Neural progenitor cell (in vitro differentiated cells): ENCODE measurements at regions not wholly inside any gene's neighbourhood (a gene's known extent, or its start where the extent isn't known, plus 50 kb on each side); places are given as distances from the start of the nearest gene placed in this dataset.

Experiments used
- EZH2 ChIP-seq: fragments of 200-600 bp; sonication (generic); IDR thresholded peaks from 2 replicates; pipeline ENCODE4 v1.6.1; 2017; ENCODE audit warnings: antibody characterized with exemption, mild to moderate bottlenecking, moderate library complexity
- EZH2phosphoT487 ChIP-seq: fragments of 200-600 bp; sonication (generic); IDR thresholded peaks from 2 replicates; pipeline ENCODE4 v1.6.1; 2017; ENCODE audit warnings: antibody characterized with exemption
- TF ChIP-seq, protein P1 (sequence below): fragments of 200-600 bp; sonication (generic); IDR thresholded peaks from 2 replicates; pipeline ENCODE4 v1.5.1; 2017; ENCODE audit warnings: antibody characterized with exemption, mild to moderate bottlenecking

DNA sequence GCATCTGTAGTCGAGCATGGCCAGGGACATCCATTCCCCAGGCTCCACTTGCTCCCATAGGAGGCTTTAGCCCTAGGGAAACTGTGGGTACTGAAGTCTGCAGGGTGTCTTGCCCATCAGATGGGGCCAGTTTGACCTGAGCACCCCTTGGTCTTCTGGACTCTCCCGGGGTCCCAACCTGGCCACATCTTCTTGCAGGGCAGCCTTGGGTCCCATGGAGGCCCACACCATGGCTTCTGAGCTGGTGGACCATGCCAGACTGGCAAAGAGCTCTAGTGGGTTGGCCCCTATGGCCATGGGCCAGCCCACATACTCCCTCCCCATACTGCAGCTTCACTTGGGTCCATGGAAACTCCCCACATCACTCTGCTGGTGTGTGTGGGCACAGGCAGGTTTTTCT lies 154.4 kb upstream of the PRLR start:
- TF ChIP-seq EZH2phosphoT487 (no peak), EZH2 (no peak)
- TF ChIP-seq, protein P1, sequence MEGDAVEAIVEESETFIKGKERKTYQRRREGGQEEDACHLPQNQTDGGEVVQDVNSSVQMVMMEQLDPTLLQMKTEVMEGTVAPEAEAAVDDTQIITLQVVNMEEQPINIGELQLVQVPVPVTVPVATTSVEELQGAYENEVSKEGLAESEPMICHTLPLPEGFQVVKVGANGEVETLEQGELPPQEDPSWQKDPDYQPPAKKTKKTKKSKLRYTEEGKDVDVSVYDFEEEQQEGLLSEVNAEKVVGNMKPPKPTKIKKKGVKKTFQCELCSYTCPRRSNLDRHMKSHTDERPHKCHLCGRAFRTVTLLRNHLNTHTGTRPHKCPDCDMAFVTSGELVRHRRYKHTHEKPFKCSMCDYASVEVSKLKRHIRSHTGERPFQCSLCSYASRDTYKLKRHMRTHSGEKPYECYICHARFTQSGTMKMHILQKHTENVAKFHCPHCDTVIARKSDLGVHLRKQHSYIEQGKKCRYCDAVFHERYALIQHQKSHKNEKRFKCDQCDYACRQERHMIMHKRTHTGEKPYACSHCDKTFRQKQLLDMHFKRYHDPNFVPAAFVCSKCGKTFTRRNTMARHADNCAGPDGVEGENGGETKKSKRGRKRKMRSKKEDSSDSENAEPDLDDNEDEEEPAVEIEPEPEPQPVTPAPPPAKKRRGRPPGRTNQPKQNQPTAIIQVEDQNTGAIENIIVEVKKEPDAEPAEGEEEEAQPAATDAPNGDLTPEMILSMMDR: no peak
